ENCODE measurements at regions not wholly inside any gene's neighbourhood (a gene's known extent, or its start where the extent isn't known, plus 50 kb on each side); places are given as distances from the start of the nearest gene placed in this dataset.

GRCh38 chr6:159342146-159342545, 172.9 kb downstream of the FNDC1 start:
- DNase-seq (ENCODE audit: low spot score), result no peak

GRCh38 chr6:159334068-159334467, 164.9 kb downstream of the FNDC1 start:
- DNase-seq (ENCODE audit: low spot score), result no peak

GRCh38 chr6:159331451-159331850, 162.3 kb downstream of the FNDC1 start:
- DNase-seq (ENCODE audit: low spot score), result no peak

- no peak for DNase-seq (ENCODE audit: low spot score)
These were observed 159.9 kb downstream of the FNDC1 start for GRCh38 chr6:159329081-159329480.

GRCh38 chr6:159328052-159328451, 158.9 kb downstream of the FNDC1 start:
- no peak for DNase-seq (ENCODE audit: low spot score)

GRCh38 chr6:159325476-159325875, 156.3 kb downstream of the FNDC1 start:
- no peak for DNase-seq (ENCODE audit: low spot score)

- DNase-seq (ENCODE audit: low spot score), result no peak
These were observed 155.4 kb downstream of the FNDC1 start for GRCh38 chr6:159324596-159324995.

All from NAMALWA (cell line).